Memory B cell (primary cell): ENCODE measurements at regions not wholly inside any gene's neighbourhood (a gene's known extent, or its start where the extent isn't known, plus 50 kb on each side); places are given as distances from the start of the nearest gene placed in this dataset.
"Not testable (repeated sequence)": the region's sequence is repeated elsewhere in the genome, so short reads cannot be mapped to it uniquely, and the experiment has no call there.

ENCODE experiments used
- ATAC-seq: fragments of 150-1000 bp; cut with Tn5 transposase; 2 replicates; pipeline ENCODE4 v1.10.0; 2021; ENCODE audit warnings: low read depth, mild to moderate bottlenecking, moderate library complexity
- DNase-seq, 2 donors: peaks; one replicate each; pipeline ENCODE4 v3.0.0; 2022; ENCODE audit warnings: low spot score in 2 of 2
- H3K27ac Mint-ChIP-seq: one replicate; pipeline ENCODE4 v1.8.0; 2022; ENCODE audit warnings: mild to moderate bottlenecking, moderate library complexity, mixed read lengths
- H3K27me3 Mint-ChIP-seq: one replicate; pipeline ENCODE4 v1.8.0; 2022; ENCODE audit warnings: mixed read lengths
- H3K36me3 Mint-ChIP-seq: one replicate; pipeline ENCODE4 v1.8.0; 2022; ENCODE audit warnings: mild to moderate bottlenecking, mixed read lengths
- H3K4me1 Mint-ChIP-seq: one replicate; pipeline ENCODE4 v1.8.0; 2022; ENCODE audit warnings: mixed read lengths
- H3K4me3 Mint-ChIP-seq: one replicate; pipeline ENCODE4 v1.8.0; 2022; ENCODE audit warnings: mild to moderate bottlenecking, moderate library complexity, mixed read lengths
- H3K9me3 Mint-ChIP-seq: one replicate; pipeline ENCODE4 v1.8.0; 2022; ENCODE audit warnings: mixed read lengths

GRCh38 chr14:40697231-40697630 is 909.4 kb upstream of the LRFN5 start:
- H3K27ac Mint-ChIP-seq, result no peak overlapping the region
- no peak overlapping the region for H3K4me3 Mint-ChIP-seq
- ATAC-seq (no peak), DNase-seq (no peak)
- H3K4me1 Mint-ChIP-seq, result no peaks in the 10 kb centered on the region
- H3K36me3 Mint-ChIP-seq, result no peaks in the 10 kb centered on the region
- H3K9me3 Mint-ChIP-seq, result no peaks in the 10 kb centered on the region
- H3K27me3 Mint-ChIP-seq, result no peaks in the 10 kb centered on the region

DNA sequence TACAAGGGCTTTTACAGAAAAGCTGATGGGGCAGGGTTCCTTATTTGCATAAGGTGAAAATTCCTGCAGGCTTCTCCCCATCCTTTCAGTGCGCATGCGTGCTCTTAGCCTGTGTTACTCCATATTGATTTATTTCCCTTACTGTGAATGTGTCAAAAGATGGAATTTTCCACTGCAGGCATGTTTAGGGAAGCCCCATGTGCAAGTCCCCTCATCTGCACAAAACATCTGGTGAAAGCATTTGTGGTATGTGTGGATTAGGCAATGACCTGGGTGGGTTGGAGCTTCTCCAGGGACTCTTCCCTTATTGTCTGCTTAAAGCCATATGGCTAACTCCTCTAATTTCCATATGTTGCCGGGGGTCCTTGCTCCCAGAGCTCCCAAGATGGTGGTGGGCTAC is 912.7 kb upstream of the LRFN5 start:
- H3K4me1 Mint-ChIP-seq, result no peaks in the 10 kb centered on the region
- DNase-seq, result no peak
- no peak for ATAC-seq
- H3K27me3 Mint-ChIP-seq, result no peaks in the 10 kb centered on the region
- H3K27ac Mint-ChIP-seq, result no peak overlapping the region
- no peaks in the 10 kb centered on the region for H3K9me3 Mint-ChIP-seq
- no peak overlapping the region for H3K4me3 Mint-ChIP-seq
- H3K36me3 Mint-ChIP-seq, result no peaks in the 10 kb centered on the region

GRCh38 chr14:40691066-40691465 is 915.6 kb upstream of the LRFN5 start:
- ATAC-seq, result no peak
- no peaks in the 10 kb centered on the region for H3K4me1 Mint-ChIP-seq
- no peak for DNase-seq
- no peaks in the 10 kb centered on the region for H3K27me3 Mint-ChIP-seq
- H3K36me3 Mint-ChIP-seq, result no peaks in the 10 kb centered on the region
- H3K4me3 Mint-ChIP-seq, result no peak overlapping the region
- no peak overlapping the region for H3K27ac Mint-ChIP-seq
- no peaks in the 10 kb centered on the region for H3K9me3 Mint-ChIP-seq

GRCh38 chr14:40685764-40686163 is 920.9 kb upstream of the LRFN5 start:
- DNase-seq (no peak), ATAC-seq (no peak)
- Mint-ChIP-seq H3K36me3 (no peaks in the 10 kb centered on the region), H3K27me3 (no peaks in the 10 kb centered on the region), H3K4me3 (no peak overlapping the region), H3K4me1 (no peaks in the 10 kb centered on the region), H3K9me3 (no peaks in the 10 kb centered on the region), H3K27ac (no peak overlapping the region)

DNA sequence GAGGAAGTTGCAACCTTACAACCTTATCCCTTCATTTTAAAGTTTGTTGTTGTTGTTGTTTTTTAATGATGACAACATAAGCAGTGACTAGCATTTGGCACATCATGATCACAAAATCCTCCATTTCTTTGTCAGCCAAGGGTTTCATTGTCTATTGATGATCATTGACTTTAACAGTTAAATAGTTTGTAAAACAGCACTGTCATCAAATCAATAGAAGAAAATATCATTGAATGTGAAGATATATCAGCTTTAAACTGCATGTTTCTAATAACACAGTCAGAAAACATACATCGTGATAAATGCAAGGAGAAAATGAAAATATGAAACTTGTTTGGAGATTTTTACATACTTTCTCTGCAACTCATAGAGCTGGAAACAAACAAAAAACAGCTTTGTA is 922.3 kb upstream of the LRFN5 start:
- DNase-seq, result no peak
- peaks cover 7% of the 10 kb centered on the region for H3K9me3 Mint-ChIP-seq
- H3K27me3 Mint-ChIP-seq, result no peaks in the 10 kb centered on the region
- no peaks in the 10 kb centered on the region for H3K36me3 Mint-ChIP-seq
- no peak overlapping the region for H3K27ac Mint-ChIP-seq
- H3K4me1 Mint-ChIP-seq, result no peaks in the 10 kb centered on the region
- ATAC-seq, result no peak
- no peak overlapping the region for H3K4me3 Mint-ChIP-seq

DNA sequence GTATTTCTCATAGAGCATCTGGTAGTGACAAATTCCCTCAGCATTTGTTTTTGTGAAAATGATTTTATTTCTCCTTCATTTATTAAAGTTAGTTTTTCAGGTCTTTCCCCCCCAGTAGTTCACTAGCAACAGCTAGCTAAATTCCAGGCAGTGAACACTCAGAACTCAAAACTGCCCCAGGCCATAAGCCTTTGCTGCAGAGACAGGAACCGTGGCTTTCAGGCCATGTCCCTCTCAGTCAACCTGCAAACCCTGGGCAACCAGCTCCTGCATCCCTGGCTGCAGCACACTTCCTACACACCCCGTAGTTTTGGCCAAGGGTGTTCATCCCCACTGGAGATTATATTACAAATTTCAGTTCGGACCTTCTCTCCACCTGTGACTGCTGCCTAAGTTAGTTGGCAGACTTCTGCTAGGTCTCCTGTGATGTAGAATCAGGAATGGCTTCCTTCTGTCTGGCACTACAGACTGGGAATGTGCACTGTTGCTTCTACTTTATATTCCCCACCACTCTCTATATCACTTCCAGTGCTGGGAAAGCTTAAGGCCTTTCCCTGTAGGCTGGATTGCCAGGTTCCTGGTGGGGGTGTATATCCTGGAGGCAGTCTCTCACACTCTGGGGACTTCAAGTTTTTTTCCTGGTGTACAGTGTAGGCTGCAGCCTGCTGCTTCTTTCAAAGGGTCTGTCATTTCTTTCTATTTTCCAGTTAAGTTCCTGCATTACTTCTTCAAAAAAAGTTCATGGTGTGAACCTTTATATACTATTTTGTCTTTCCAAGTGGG is 924.4 kb upstream of the LRFN5 start:
- no peak overlapping the region for H3K27ac Mint-ChIP-seq

GRCh38 chr14:40679256-40679655 is 927.4 kb upstream of the LRFN5 start:
- Mint-ChIP-seq H3K9me3 (peaks cover 8% of the 10 kb centered on the region), H3K27me3 (no peaks in the 10 kb centered on the region), H3K36me3 (no peaks in the 10 kb centered on the region), H3K4me3 (no peak overlapping the region), H3K4me1 (no peaks in the 10 kb centered on the region), H3K27ac (no peak overlapping the region)
- DNase-seq, result no peak
- ATAC-seq, result no peak

More for the DNA sequence above, 924.4 kb upstream of the LRFN5 start:
- H3K27me3 Mint-ChIP-seq, result no peaks in the 10 kb centered on the region
- H3K4me3 Mint-ChIP-seq, result no peak overlapping the region
- H3K4me1 Mint-ChIP-seq, result no peaks in the 10 kb centered on the region
- DNase-seq (no peak), ATAC-seq (no peak)
- H3K36me3 Mint-ChIP-seq, result no peaks in the 10 kb centered on the region
- peaks cover 8% of the 10 kb centered on the region for H3K9me3 Mint-ChIP-seq

DNA sequence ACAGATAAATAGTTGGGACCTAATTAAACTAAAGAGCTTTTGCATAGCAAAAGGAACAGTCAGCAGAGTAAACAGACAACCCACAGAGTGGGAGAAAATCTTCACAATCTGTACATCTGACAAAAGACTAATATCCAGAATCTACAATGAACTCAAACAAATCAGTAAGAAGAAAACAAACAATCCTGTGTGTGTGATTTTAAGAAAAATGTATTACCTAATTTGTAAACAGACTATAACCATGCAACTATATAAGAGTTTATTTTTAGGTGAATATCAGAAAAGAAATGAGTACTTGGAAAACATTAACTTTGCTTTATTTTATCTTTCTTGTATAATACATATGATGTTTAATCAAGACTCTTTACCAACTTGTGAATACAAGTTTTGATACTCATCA is 929.5 kb upstream of the LRFN5 start:
- not testable (repeated sequence) for H3K27ac Mint-ChIP-seq, H3K4me3 Mint-ChIP-seq, H3K9me3 Mint-ChIP-seq, H3K27me3 Mint-ChIP-seq, H3K4me1 Mint-ChIP-seq, DNase-seq, H3K36me3 Mint-ChIP-seq, ATAC-seq

- Mint-ChIP-seq H3K4me3 (no peak overlapping the region), H3K27ac (no peak overlapping the region), H3K36me3 (no peaks in the 10 kb centered on the region), H3K4me1 (no peaks in the 10 kb centered on the region), H3K27me3 (no peaks in the 10 kb centered on the region), H3K9me3 (peaks cover 2% of the 10 kb centered on the region)
- ATAC-seq (no peak), DNase-seq (no peak)
These were observed 932.2 kb upstream of the LRFN5 start for GRCh38 chr14:40674502-40674901.

DNA sequence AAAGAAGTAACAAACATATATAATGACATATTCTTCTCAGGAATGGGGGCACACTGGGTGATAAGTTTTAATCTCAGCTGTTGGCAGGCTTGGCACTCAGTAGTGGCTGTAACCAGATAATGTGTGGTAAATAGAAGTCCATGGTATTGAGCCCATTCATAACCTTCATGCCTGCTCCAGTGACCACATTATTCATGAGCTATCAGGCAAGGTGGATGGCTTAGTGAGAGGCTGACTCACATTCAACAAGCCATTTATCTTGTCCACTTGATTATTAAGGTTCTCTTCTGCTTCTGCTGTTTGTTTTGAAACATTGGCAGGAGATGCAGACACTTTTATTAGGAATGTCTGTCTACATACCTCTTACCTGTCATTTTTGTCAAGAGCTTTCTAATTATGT is 950.4 kb upstream of the LRFN5 start:
- Mint-ChIP-seq H3K9me3 (peaks cover 5% of the 10 kb centered on the region), H3K27me3 (no peaks in the 10 kb centered on the region), H3K4me3 (no peak overlapping the region), H3K27ac (no peak overlapping the region), H3K36me3 (no peaks in the 10 kb centered on the region), H3K4me1 (no peaks in the 10 kb centered on the region)
- ATAC-seq (no peak), DNase-seq (no peak)

DNA sequence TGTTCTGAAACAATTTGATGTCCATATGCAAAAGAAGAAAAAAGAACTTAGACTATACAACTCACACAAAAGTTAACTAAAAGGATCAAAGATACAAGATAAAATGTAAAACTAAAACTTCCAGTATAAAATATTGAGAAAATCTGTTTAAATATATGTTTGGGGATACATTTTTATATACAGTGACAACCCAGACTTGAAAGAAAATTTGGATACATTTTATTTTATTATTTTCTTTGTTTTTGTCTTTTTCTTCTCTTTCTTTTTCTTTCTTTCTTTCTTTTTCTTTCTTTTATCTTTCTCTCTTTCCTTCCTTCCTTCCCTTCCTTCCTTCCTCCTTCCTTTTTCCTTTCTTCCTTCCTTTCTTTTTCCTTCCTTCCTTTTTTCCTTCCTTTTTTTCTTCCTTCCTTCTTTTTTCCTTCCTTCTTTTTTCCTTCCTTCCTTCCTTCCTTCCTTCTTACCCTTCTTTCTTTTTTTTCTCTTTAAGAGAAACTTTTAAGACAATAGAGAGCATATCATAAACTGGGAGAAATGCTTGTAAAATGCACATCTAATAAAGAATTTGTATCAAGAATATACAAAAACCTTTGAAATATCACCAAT is 954.5 kb upstream of the LRFN5 start:
- DNase-seq, result no peak
- no peaks in the 10 kb centered on the region for H3K27me3 Mint-ChIP-seq
- ATAC-seq, result no peak
- no peak overlapping the region for H3K4me3 Mint-ChIP-seq
- H3K9me3 Mint-ChIP-seq, result peaks cover 5% of the 10 kb centered on the region
- H3K36me3 Mint-ChIP-seq, result no peaks in the 10 kb centered on the region
- no peaks in the 10 kb centered on the region for H3K4me1 Mint-ChIP-seq
- no peak overlapping the region for H3K27ac Mint-ChIP-seq

GRCh38 chr14:40630471-40630870 is 976.2 kb upstream of the LRFN5 start:
- Mint-ChIP-seq H3K9me3 (peaks cover 3% of the 10 kb centered on the region), H3K4me3 (no peak overlapping the region), H3K4me1 (no peaks in the 10 kb centered on the region), H3K36me3 (no peaks in the 10 kb centered on the region), H3K27ac (no peak overlapping the region), H3K27me3 (no peaks in the 10 kb centered on the region)
- DNase-seq (no peak), ATAC-seq (no peak)

DNA sequence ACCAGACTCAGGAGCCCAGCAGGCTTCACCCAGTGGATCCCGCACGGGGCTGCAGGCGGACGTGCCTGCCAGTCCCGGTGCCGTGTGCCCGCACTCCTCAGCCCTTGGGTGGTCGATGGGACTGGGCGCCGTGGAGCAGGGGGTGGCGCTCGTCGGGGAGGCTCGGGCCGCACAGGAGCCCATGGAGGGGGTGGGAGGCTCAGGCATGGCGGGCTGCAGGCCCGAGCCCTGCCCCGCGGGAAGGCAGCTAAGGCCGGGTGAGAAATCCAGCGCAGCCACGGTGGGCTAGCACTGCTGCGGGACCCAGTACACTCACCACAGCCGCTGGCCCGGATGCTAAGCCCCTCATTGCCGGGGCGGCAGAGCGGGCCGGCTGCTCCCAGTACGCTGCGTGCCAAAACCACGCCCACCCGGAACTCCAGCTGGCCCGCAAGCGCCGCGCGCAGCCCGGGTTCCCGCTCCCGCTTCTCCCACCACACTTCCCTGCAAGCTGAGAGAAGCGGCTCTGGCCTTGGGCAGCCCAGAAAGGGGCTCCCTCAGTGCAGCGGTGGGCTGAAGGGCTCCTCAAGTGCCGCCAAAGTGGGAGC is 977.0 kb upstream of the LRFN5 start:
- H3K4me1 Mint-ChIP-seq, ATAC-seq, DNase-seq, H3K9me3 Mint-ChIP-seq, H3K36me3 Mint-ChIP-seq, H3K27ac Mint-ChIP-seq, H3K27me3 Mint-ChIP-seq: not testable (repeated sequence)
- peak overlapping the region; percentile 39 for H3K4me3 Mint-ChIP-seq

DNA sequence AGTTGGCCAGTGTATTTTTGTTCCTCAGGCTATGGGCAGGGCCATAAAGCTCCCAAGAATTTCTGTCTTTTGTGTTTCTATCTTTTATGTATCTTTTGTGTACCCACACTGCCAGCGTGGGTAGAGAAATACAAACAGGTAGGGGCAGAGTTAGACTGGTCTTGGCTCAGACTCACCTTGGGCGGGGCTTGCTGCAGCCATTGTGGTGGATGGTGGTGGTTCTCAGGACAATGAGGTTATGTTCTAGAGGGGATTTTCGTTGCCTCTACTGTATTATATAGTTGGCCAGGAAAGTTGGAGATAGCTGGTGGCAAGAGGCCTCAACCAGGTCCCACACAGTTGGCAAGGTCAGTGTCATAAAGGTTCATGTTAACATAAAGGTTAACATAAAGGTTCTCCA is 977.5 kb upstream of the LRFN5 start:
- ATAC-seq, result no peak
- no peak for DNase-seq
- H3K9me3 Mint-ChIP-seq, result peaks cover 3% of the 10 kb centered on the region
- no peaks in the 10 kb centered on the region for H3K36me3 Mint-ChIP-seq
- H3K27ac Mint-ChIP-seq, result no peak overlapping the region
- H3K4me1 Mint-ChIP-seq, result no peaks in the 10 kb centered on the region
- H3K27me3 Mint-ChIP-seq, result no peaks in the 10 kb centered on the region
- peak overlapping the region; percentile 39 for H3K4me3 Mint-ChIP-seq

- Mint-ChIP-seq H3K36me3 (no peaks in the 10 kb centered on the region), H3K27me3 (no peaks in the 10 kb centered on the region), H3K27ac (no peak overlapping the region), H3K4me3 (no peak overlapping the region), H3K4me1 (no peaks in the 10 kb centered on the region), H3K9me3 (no peaks in the 10 kb centered on the region)
- ATAC-seq (no peak), DNase-seq (no peak)
These were observed 983.0 kb upstream of the LRFN5 start for GRCh38 chr14:40623643-40624042.
